Kidney (tissue), 13 donors: ENCODE measurements at regions not wholly inside any gene's neighbourhood (a gene's known extent, or its start where the extent isn't known, plus 50 kb on each side); places are given as distances from the start of the nearest gene placed in this dataset.
"Not testable (repeated sequence)": the region's sequence is repeated elsewhere in the genome, so short reads cannot be mapped to it uniquely, and the experiment has no call there.

ENCODE experiments used
- DNase-seq, 5 donors: peaks; one replicate each; pipeline ENCODE4 v3.0.0-alpha.2; 2013 to 2020
- FAIRE-seq: peaks from 2 replicates; lab custom pipeline; 2012; peaks lifted over from hg19 to GRCh38; lab: Jason Lieb, UNC
- H3K27ac ChIP-seq, 2 donors: one replicate each; pipeline ENCODE4 v1.7.0; 2013; ENCODE audit warnings: low read depth in 2 of 2, low read length in 2 of 2, inconsistent platforms in 1 of 2
- H3K27me3 ChIP-seq: one replicate; pipeline ENCODE4 v1.7.1; 2013; ENCODE audit warnings: low read length, inconsistent platforms; ENCODE audit not compliant: control insufficient read depth, insufficient read depth
- H3K36me3 ChIP-seq, 3 donors: one replicate each; pipeline versions ENCODE4 v1.7.0 to v1.7.1; 2013; ENCODE audit warnings: low read length in 3 of 3, control low read depth in 1 of 3, inconsistent platforms in 1 of 3; ENCODE audit not compliant: insufficient read depth in 3 of 3, control insufficient read depth in 2 of 3
- H3K4me1 ChIP-seq, 3 donors: one replicate each; pipeline versions ENCODE4 v1.7.0 to v1.7.1; 2013; ENCODE audit warnings: low read length in 3 of 3, inconsistent platforms in 1 of 3, low read depth in 1 of 3; ENCODE audit not compliant: control insufficient read depth in 2 of 3, insufficient read depth in 2 of 3
- H3K4me3 ChIP-seq, 3 donors: one replicate each; pipeline versions ENCODE4 v1.7.0 to v1.8.1; 2013; ENCODE audit warnings: low read length in 3 of 3, control low read depth in 1 of 3, inconsistent platforms in 1 of 3
- H3K9ac ChIP-seq, 3 donors: one replicate each; pipeline versions ENCODE4 v1.7.0 to v1.7.1; 2013; ENCODE audit warnings: low read length in 3 of 3, control low read depth in 1 of 3, inconsistent platforms in 1 of 3
- H3K9me3 ChIP-seq, 3 donors: one replicate each; pipeline versions ENCODE4 v1.7.0 to v1.7.1; 2013; ENCODE audit warnings: low read length in 3 of 3, control low read depth in 1 of 3, inconsistent platforms in 1 of 3; ENCODE audit not compliant: control insufficient read depth in 2 of 3, insufficient read depth in 1 of 3
- CTCF ChIP-seq: IDR thresholded peaks from 3 replicates; pipeline ENCODE4 v1.5.1; 2012; ENCODE audit warnings: mild to moderate bottlenecking, moderate library complexity, borderline replicate concordance; ENCODE audit not compliant: insufficient read depth; ENCODE audit errors: extremely low read depth
- intact Hi-C: fragments of 100-400 bp; cut with DNase I; formaldehyde crosslinking; loops from one replicate; pipeline ENCODE4 v1.11.1; 2022
- donor health status: control.
- donor health status: control.
- donor health status: control.
- donor health status: control.
- donor health status: control.
- donor health status: DM: yes; HTN: yes; CAD: no.
- donor health status: Normal renal cell carcinoma (clear cell type).

DNA sequence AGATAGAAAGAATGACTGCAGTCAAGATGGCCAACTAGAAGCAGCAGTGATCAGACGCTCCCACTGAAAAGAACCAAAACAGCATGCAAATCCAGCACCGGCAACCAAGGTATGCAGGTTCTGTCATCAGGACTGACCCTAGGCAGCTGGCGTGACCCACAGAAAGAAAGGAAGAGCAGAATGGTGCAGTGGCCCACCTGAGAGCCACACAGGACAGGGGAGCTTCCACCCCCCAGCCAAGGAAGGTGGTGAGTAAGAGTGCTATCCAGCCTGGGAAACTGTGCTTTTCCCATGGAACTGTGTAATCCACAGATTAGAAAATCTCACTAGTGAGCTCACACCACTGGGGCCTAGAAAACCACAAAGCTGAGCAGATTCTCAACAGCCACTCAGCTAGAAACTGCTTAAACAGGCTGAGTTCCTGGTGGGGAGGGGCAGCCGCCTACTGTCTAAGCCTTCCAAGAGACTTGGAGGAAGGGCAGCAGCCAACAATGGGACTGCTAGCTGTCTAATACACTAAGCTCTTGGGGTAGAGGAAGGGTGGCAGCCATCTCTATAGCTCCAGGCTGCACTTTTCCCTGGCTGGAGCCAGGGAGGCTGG is 127.9 kb downstream of the EVA1A start:
- H3K9ac ChIP-seq, result no peak overlapping the region
- no peak overlapping the region for H3K4me3 ChIP-seq
- peaks cover 0 to 6% (median 3%) of the 10 kb centered on the region in 3 donors for H3K4me1 ChIP-seq
- H3K27ac ChIP-seq, result no peak overlapping the region
- DNase-seq (peak in 3 of 5 donors; percentile 50 to 79 (median 55)), FAIRE-seq (no peak)
- TF ChIP-seq CTCF, result no peak
- intact Hi-C loops, result no loop called here
- no peaks in the 10 kb centered on the region for H3K36me3 ChIP-seq
- H3K9me3 ChIP-seq, result no peaks in the 10 kb centered on the region
- H3K27me3 ChIP-seq, result no peaks in the 10 kb centered on the region

- Histone ChIP-seq H3K36me3 (no peaks in the 10 kb centered on the region), H3K4me3 (no peak overlapping the region), H3K27me3 (no peaks in the 10 kb centered on the region), H3K9ac (no peak overlapping the region), H3K4me1 (peaks cover 0 to 6% (median 3%) of the 10 kb centered on the region in 3 donors), H3K27ac (peak overlapping the region in 1 of 2 donors; percentile 32), H3K9me3 (no peaks in the 10 kb centered on the region)
- peak in 1 of 5 donors; percentile 56 for DNase-seq
- no peak for FAIRE-seq
- intact Hi-C loops, result no loop called here
- no peak for TF ChIP-seq CTCF
These were observed 129.0 kb downstream of the EVA1A start for GRCh38 chr2:75431763-75432162.

GRCh38 chr2:75431276-75431675 is 129.5 kb downstream of the EVA1A start:
- DNase-seq (no peak), FAIRE-seq (no peak)
- peaks cover 0 to 6% (median 3%) of the 10 kb centered on the region in 3 donors for H3K4me1 ChIP-seq
- no peaks in the 10 kb centered on the region for H3K9me3 ChIP-seq
- intact Hi-C loops, result no loop called here
- no peak for TF ChIP-seq CTCF
- peak overlapping the region in 1 of 2 donors; percentile 32 for H3K27ac ChIP-seq
- H3K9ac ChIP-seq, result no peak overlapping the region
- no peak overlapping the region for H3K4me3 ChIP-seq
- H3K27me3 ChIP-seq, result no peaks in the 10 kb centered on the region
- no peaks in the 10 kb centered on the region for H3K36me3 ChIP-seq

DNA sequence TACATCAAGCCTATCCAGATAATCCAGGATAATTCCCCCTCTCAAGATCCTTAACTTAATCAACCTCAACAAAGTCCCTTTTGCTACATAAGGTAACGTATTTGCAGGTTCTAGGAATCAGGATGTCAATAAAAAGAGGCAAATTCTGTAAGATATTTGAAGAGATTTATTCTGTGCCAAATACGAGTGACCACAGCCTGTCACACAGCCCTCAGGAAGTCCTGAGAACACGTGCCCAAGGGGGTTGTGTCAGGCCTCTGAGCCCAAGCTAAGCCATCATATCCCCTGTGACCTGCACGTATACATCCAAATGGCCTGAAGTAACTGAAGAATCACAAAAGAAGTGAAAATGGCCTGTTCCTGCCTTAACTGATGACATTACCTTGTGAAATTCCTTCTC is 130.3 kb downstream of the EVA1A start:
- H3K27ac ChIP-seq, H3K27me3 ChIP-seq, intact Hi-C loops, FAIRE-seq, H3K4me3 ChIP-seq, H3K9me3 ChIP-seq, DNase-seq, H3K36me3 ChIP-seq, H3K9ac ChIP-seq, H3K4me1 ChIP-seq: not testable (repeated sequence)
